GM23338 (cell line): ENCODE measurements at regions not wholly inside any gene's neighbourhood (a gene's known extent, or its start where the extent isn't known, plus 50 kb on each side); places are given as distances from the start of the nearest gene placed in this dataset.
"Not testable (repeated sequence)": the region's sequence is repeated elsewhere in the genome, so short reads cannot be mapped to it uniquely, and the experiment has no call there.

Experiments used
- ATAC-seq: fragments of 200-7000 bp; cut with Tn5 transposase; 3 replicates; pipeline ENCODE4 v1.9.1; 2020
- DNase-seq: peaks from one replicate; pipeline ENCODE4 v3.0.0-alpha.2; 2015; ENCODE audit warnings: low spot score
- H2AFZ ChIP-seq: fragments of 200-600 bp; sonication (generic); 2 replicates; pipeline ENCODE4 v1.8.0; 2016; ENCODE audit warnings: antibody characterized with exemption, mild to moderate bottlenecking, moderate library complexity
- H3F3A ChIP-seq: fragments of 200-600 bp; sonication (generic); replicated peaks from 2 replicates; pipeline ENCODE4 v1.8.0; 2017; ENCODE audit warnings: antibody characterized with exemption, mixed run types, low read depth
- H3K27ac ChIP-seq: fragments of 200-600 bp; sonication (generic); 2 replicates; pipeline ENCODE4 v1.6.1; 2016; ENCODE audit warnings: low read depth
- H3K27me3 ChIP-seq: fragments of 200-600 bp; sonication (generic); 2 replicates; pipeline ENCODE4 v1.8.0; 2016; ENCODE audit warnings: mild to moderate bottlenecking, mixed run types, moderate library complexity; ENCODE audit not compliant: insufficient read depth
- H3K36me3 ChIP-seq: fragments of 200-600 bp; sonication (generic); 2 replicates; pipeline ENCODE4 v1.8.0; 2016; ENCODE audit warnings: mild to moderate bottlenecking; ENCODE audit not compliant: insufficient read depth
- H3K4me1 ChIP-seq: fragments of 200-600 bp; sonication (generic); 2 replicates; pipeline ENCODE4 v1.8.0; 2016; ENCODE audit warnings: mild to moderate bottlenecking, moderate library complexity; ENCODE audit not compliant: insufficient read depth
- H3K4me2 ChIP-seq: fragments of 200-600 bp; sonication (generic); 2 replicates; pipeline ENCODE4 v1.7.1; 2017; ENCODE audit warnings: mixed run types
- H3K4me3 ChIP-seq: fragments of 200-600 bp; sonication (generic); 2 replicates; pipeline ENCODE4 v1.6.1; 2016; ENCODE audit warnings: mixed run types
- H3K79me2 ChIP-seq: fragments of 200-600 bp; sonication (generic); replicated peaks from 2 replicates; pipeline ENCODE4 v1.8.0; 2017; ENCODE audit warnings: mild to moderate bottlenecking; ENCODE audit not compliant: insufficient read depth
- H3K9me2 ChIP-seq: fragments of 200-600 bp; sonication (generic); 2 replicates; pipeline ENCODE4 v1.8.0; 2017; ENCODE audit not compliant: insufficient read depth
- H4K20me1 ChIP-seq: fragments of 200-600 bp; sonication (generic); replicated peaks from 2 replicates; pipeline ENCODE4 v1.8.0; 2017; ENCODE audit warnings: mild to moderate bottlenecking; ENCODE audit not compliant: insufficient read depth
- H3K27ac Mint-ChIP-seq: 2 replicates; pipeline ENCODE4 v1.8.0; 2020; ENCODE audit warnings: inconsistent platforms, mild to moderate bottlenecking, moderate library complexity, mixed read lengths
- H3K27me3 Mint-ChIP-seq: 3 replicates; pipeline ENCODE4 v1.8.0; 2022; ENCODE audit warnings: low read depth, mild to moderate bottlenecking, moderate library complexity, mixed read lengths, inconsistent platforms; ENCODE audit not compliant: insufficient read depth, poor library complexity
- H3K36me3 Mint-ChIP-seq: 3 replicates; pipeline ENCODE4 v1.8.0; 2021; ENCODE audit warnings: low read depth, mild to moderate bottlenecking, inconsistent platforms, moderate library complexity, mixed read lengths
- H3K4me1 Mint-ChIP-seq: 3 replicates; pipeline ENCODE4 v1.8.0; 2020; ENCODE audit warnings: mild to moderate bottlenecking, inconsistent platforms, mixed read lengths
- H3K4me3 Mint-ChIP-seq: 3 replicates; pipeline ENCODE4 v1.8.0; 2021; ENCODE audit warnings: moderate library complexity, mild to moderate bottlenecking, inconsistent platforms, mixed read lengths
- H3K9me3 Mint-ChIP-seq: 3 replicates; pipeline ENCODE4 v1.8.0; 2020; ENCODE audit warnings: moderate library complexity, mild to moderate bottlenecking, inconsistent platforms, mixed read lengths
- CTCF ChIP-seq, 2 experiments: fragments of 200-600 bp in 1 of 2; sonication (generic) in 1 of 2; conservative IDR thresholded peaks; 2 replicates each; pipeline versions ENCODE4 v1.5.1 to v1.6.1; 2016 to 2017; ENCODE audit warnings: antibody characterized with exemption in 2 of 2, low read depth in 2 of 2, mild to moderate bottlenecking in 2 of 2, moderate library complexity in 1 of 2
- EZH2 ChIP-seq: fragments of 200-600 bp; sonication (generic); IDR thresholded peaks from one replicate; pipeline ENCODE4 v1.8.0; 2017; ENCODE audit warnings: antibody characterized with exemption, mild to moderate bottlenecking, low read depth; ENCODE audit not compliant: unreplicated experiment
- EZH2phosphoT487 ChIP-seq: fragments of 200-600 bp; sonication (generic); IDR thresholded peaks from one replicate; pipeline ENCODE4 v1.8.1; 2018; ENCODE audit warnings: antibody characterized with exemption; ENCODE audit not compliant: unreplicated experiment
- JUNB ChIP-seq: IDR thresholded peaks from one replicate; pipeline ENCODE4 v1.6.1; 2016; ENCODE audit warnings: antibody characterized with exemption; ENCODE audit not compliant: unreplicated experiment
- NANOG ChIP-seq: IDR thresholded peaks from 2 replicates; pipeline ENCODE4 v1.6.1; 2016; ENCODE audit warnings: antibody characterized with exemption, borderline replicate concordance
- POLR2AphosphoS5 ChIP-seq: IDR thresholded peaks from 2 replicates; pipeline ENCODE4 v1.6.1; 2016; ENCODE audit warnings: antibody characterized with exemption, low read depth
- REST ChIP-seq: IDR thresholded peaks from one replicate; pipeline ENCODE4 v1.6.1; 2018; ENCODE audit warnings: antibody characterized with exemption; ENCODE audit not compliant: unreplicated experiment
- STAT1 ChIP-seq: IDR thresholded peaks from one replicate; pipeline ENCODE4 v1.6.1; 2016; ENCODE audit warnings: antibody characterized with exemption; ENCODE audit not compliant: unreplicated experiment
- ZNF114 ChIP-seq: fragments of 250-450 bp; sonication (Bioruptor Pico); IDR thresholded peaks from 2 replicates; pipeline ENCODE4 v1.5.0; 2020; ENCODE audit warnings: mild to moderate bottlenecking, moderate library complexity
- TF ChIP-seq, protein P1 (sequence below): IDR thresholded peaks from 2 replicates; pipeline ENCODE4 v1.6.1; 2016; ENCODE audit warnings: antibody characterized with exemption

DNA sequence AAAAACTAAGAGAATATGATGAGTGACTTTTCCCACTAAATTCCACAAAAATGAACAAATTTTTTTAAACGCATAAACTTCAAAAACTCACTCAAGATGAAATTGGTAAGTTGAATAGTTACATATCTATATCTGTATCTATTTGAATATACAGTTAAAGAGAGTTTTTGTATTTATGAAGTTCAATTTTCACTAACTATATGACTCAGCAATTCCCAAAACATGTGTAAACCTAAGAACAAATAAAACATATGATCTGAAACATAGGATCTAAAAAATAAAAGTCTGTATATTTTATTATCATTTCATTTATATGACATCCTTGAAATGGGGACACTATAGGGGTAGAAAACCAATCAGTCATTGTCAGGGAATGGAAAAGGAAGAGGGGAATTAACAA is 105.7 kb upstream of the SNX7 start (continued):
- TF ChIP-seq REST: no peak
- no peak for TF ChIP-seq CTCF (conservative IDR thresholded peaks at IDR 0.05; ENCODE audit: low read depth in 2 of 2)
- no peak for TF ChIP-seq POLR2AphosphoS5
- TF ChIP-seq NANOG: no peak
- TF ChIP-seq, protein P1, sequence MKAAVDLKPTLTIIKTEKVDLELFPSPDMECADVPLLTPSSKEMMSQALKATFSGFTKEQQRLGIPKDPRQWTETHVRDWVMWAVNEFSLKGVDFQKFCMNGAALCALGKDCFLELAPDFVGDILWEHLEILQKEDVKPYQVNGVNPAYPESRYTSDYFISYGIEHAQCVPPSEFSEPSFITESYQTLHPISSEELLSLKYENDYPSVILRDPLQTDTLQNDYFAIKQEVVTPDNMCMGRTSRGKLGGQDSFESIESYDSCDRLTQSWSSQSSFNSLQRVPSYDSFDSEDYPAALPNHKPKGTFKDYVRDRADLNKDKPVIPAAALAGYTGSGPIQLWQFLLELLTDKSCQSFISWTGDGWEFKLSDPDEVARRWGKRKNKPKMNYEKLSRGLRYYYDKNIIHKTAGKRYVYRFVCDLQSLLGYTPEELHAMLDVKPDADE: no peak
- TF ChIP-seq STAT1: no peak
- TF ChIP-seq JUNB: no peak

DNA sequence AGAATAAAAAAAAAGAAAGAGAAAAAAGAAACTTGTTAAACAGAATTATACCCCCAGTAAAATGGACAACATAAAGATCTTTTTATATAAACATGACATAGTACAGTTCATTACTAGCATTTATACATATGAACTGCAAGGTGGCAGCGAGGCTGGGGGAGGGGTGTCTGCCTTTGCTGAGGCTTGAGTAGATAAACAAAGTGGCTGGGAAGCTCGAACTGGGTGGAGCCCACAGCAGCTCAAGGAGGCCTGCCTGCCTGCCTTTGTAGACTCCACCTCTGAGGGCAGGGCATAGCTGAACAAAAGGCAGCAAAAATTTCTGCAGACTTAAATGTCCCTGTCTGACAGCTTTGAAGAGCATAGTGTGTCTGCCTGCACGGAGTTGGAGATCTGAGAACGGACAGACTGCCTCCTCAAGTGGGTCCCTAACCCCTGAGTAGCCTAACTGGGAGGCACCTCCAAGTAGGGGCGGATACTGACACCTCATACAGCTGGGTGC is 108.9 kb upstream of the SNX7 start:
- not testable (repeated sequence) for H3K27ac ChIP-seq, H3F3A ChIP-seq, H4K20me1 ChIP-seq, H3K27ac Mint-ChIP-seq, H2AFZ ChIP-seq, H3K4me3 ChIP-seq, H3K36me3 ChIP-seq, ATAC-seq, H3K27me3 ChIP-seq, H3K27me3 Mint-ChIP-seq, H3K4me1 ChIP-seq, H3K36me3 Mint-ChIP-seq, H3K9me3 Mint-ChIP-seq, H3K4me3 Mint-ChIP-seq, H3K79me2 ChIP-seq, H3K4me2 ChIP-seq, H3K4me1 Mint-ChIP-seq, H3K9me2 ChIP-seq
- peak; percentile 2 for DNase-seq

- Histone ChIP-seq H2AFZ (no peak overlapping the region), H3K27ac (no peak overlapping the region), H3K36me3 (peaks cover 3% of the 10 kb centered on the region; the same call in 1 of the 2 replicates), H3K4me1 (no peaks in the 10 kb centered on the region), H3K27me3 (no peaks in the 10 kb centered on the region), H3K79me2 (no peaks in the 10 kb centered on the region), H3K4me2 (no peak overlapping the region), H4K20me1 (no peaks in the 10 kb centered on the region), H3F3A (no peaks in the 10 kb centered on the region), H3K4me3 (no peak overlapping the region), H3K9me2 (no peaks in the 10 kb centered on the region)
- Mint-ChIP-seq H3K4me1 (peaks cover 6% of the 10 kb centered on the region), H3K27me3 (no peaks in the 10 kb centered on the region), H3K36me3 (peaks cover 9% of the 10 kb centered on the region; the same call in 1 of the 3 replicates), H3K27ac (no peak overlapping the region), H3K4me3 (no peak overlapping the region), H3K9me3 (peaks cover 9% of the 10 kb centered on the region; the same call in 2 of the 3 replicates)
- ATAC-seq (no peak), DNase-seq (no peak)
- no peak for TF ChIP-seq EZH2
- TF ChIP-seq POLR2AphosphoS5: no peak
- TF ChIP-seq REST: no peak
- no peak for TF ChIP-seq STAT1
- no peak for TF ChIP-seq EZH2phosphoT487
- TF ChIP-seq, protein P1: no peak
- no peak for TF ChIP-seq ZNF114 (CRISPR knock-in tag)
Measured at GRCh38 chr1:98550076-98550475, 111.4 kb upstream of the SNX7 start.
